ENCODE measurements at regions not wholly inside any gene's neighbourhood (a gene's known extent, or its start where the extent isn't known, plus 50 kb on each side); places are given as distances from the start of the nearest gene placed in this dataset.

- no peaks in the 10 kb centered on the region for H3K4me1 ChIP-seq (replicated peaks in 1 of 2; ENCODE audit: control insufficient read depth in 2 of 2, insufficient read depth in 2 of 2, low read length in 2 of 2)
- H3K9ac ChIP-seq (ENCODE audit: insufficient read depth in 1 of 2, low read depth in 2 of 2, low read length in 2 of 2), result no peak overlapping the region
- no peak overlapping the region for H3K4me2 ChIP-seq (ENCODE audit: insufficient read depth, low read length)
- H4K20me1 ChIP-seq (replicated peaks; ENCODE audit: control insufficient read depth, insufficient read depth, low read length), result no peaks in the 10 kb centered on the region
- no peak overlapping the region for H3K27ac ChIP-seq (ENCODE audit: extremely low read depth, low read depth, low read length)
- in situ Hi-C loops (cut with MboI), result no loop called here
- POLR2A ChIA-PET, result no interaction called here
- H3K79me2 ChIP-seq (ENCODE audit: control insufficient read depth, insufficient read depth, low read length), result no peaks in the 10 kb centered on the region
- no peak for DNase-seq (ENCODE audit: extremely low read depth in 1 of 4, low spot score in 3 of 4)
- no peaks in the 10 kb centered on the region for H3K27me3 ChIP-seq (ENCODE audit: control insufficient read depth in 2 of 2, insufficient read depth in 2 of 2, low read length in 2 of 2)
- CTCF ChIA-PET (ENCODE audit: low intra/inter-chr PET ratio), result no interaction called here
- no peak overlapping the region for H3K4me3 ChIP-seq
- H3K9me3 ChIP-seq (replicated peaks; ENCODE audit: control insufficient read depth, insufficient read depth, low read depth, low read length), result no peaks in the 10 kb centered on the region
- H3K9me1 ChIP-seq (ENCODE audit: control insufficient read depth, insufficient read depth, low read length), result no peaks in the 10 kb centered on the region
- WGBS (ENCODE audit: insufficient coverage, low coverage, missing lambda C conversion rate), result 2% methylated on average over 3 of the region's 3 CpGs
- BruUV-seq (replicated peaks), result no TSS peak
- no peaks in the 10 kb centered on the region for H3K36me3 ChIP-seq (ENCODE audit: control insufficient read depth, insufficient read depth, low read length)
- no peak overlapping the region for H2AFZ ChIP-seq (ENCODE audit: low read depth, low read length)
- intact Hi-C loops (cut with micrococcal nuclease), result no loop called here
- FAIRE-seq, result no peak
- ATAC-seq, result no peak
- TF ChIP-seq PTBP1 (IDR thresholded peaks at IDR 0.05; ENCODE audit: low read depth, low read length), result no peak
- TF ChIP-seq NELFE (IDR thresholded peaks at IDR 0.05; ENCODE audit: insufficient read depth, insufficient read length), result no peak
- TF ChIP-seq ZBTB12 (CRISPR knock-in tag; IDR thresholded peaks at IDR 0.05), result no peak
- TF ChIP-seq ZNF232 (CRISPR knock-in tag; IDR thresholded peaks at IDR 0.05), result no peak
- TF ChIP-seq MNT (conservative IDR thresholded peaks at IDR 0.05), result no peak
- TF ChIP-seq ZNF79 (CRISPR knock-in tag; IDR thresholded peaks at IDR 0.05; ENCODE audit: low read depth), result no peak
- TF ChIP-seq HNRNPL (IDR thresholded peaks at IDR 0.05; ENCODE audit: low read depth, low read length), result no peak
- no peak for TF ChIP-seq FOSL1 (tag; conservative IDR thresholded peaks at IDR 0.05)
- no peak for TF ChIP-seq ATF7 (IDR thresholded peaks at IDR 0.05)
- no peak for TF ChIP-seq VEZF1 (CRISPR knock-in tag; IDR thresholded peaks at IDR 0.05)
These were observed 136.0 kb upstream of the USP29 start for GRCh38 chr19:56983804-56984203.

Measured in K562 (cell line).